Ectodermal cell (in vitro differentiated cells): ENCODE measurements at regions not wholly inside any gene's neighbourhood (a gene's known extent, or its start where the extent isn't known, plus 50 kb on each side); places are given as distances from the start of the nearest gene placed in this dataset.

Source experiments
- H3K27ac ChIP-seq: 2 replicates; pipeline ENCODE4 v1.7.0; 2013; ENCODE audit warnings: mild to moderate bottlenecking, low read depth, low read length; ENCODE audit not compliant: insufficient read depth, poor library complexity, severe bottlenecking
- H3K27me3 ChIP-seq: 2 replicates; pipeline ENCODE4 v1.7.0; 2013; ENCODE audit warnings: mild to moderate bottlenecking, low read length; ENCODE audit not compliant: insufficient read depth, control insufficient read depth, poor library complexity, severe bottlenecking
- H3K36me3 ChIP-seq: one replicate; pipeline ENCODE4 v1.7.0; 2013; ENCODE audit warnings: low read length; ENCODE audit not compliant: control insufficient read depth, insufficient read depth
- H3K4me1 ChIP-seq: one replicate; pipeline ENCODE4 v1.7.0; 2013; ENCODE audit warnings: low read length; ENCODE audit not compliant: control insufficient read depth, insufficient read depth
- H3K4me3 ChIP-seq: 2 replicates; pipeline ENCODE4 v1.7.0; 2013; ENCODE audit warnings: low read depth, low read length, control low read depth; ENCODE audit not compliant: insufficient read depth
- H3K9me3 ChIP-seq: 2 replicates; pipeline ENCODE4 v1.7.0; 2013; ENCODE audit warnings: mild to moderate bottlenecking, low read length, moderate library complexity; ENCODE audit not compliant: control insufficient read depth
- WGBS, 2 experiments: methylation state at CpG; one replicate each; pipeline ENCODE4 v1.1.7; 2013; ENCODE audit warnings: missing lambda C conversion rate in 2 of 2; 5-methylcytosine and 5-hydroxymethylcytosine counted together

- H3K27me3 ChIP-seq: no peaks in the 10 kb centered on the region
- H3K27ac ChIP-seq: no peak overlapping the region
- WGBS, 2 experiments: 79 to 87% methylated on average over 3 of the region's 3 CpGs
- no peaks in the 10 kb centered on the region for H3K9me3 ChIP-seq
- no peaks in the 10 kb centered on the region for H3K36me3 ChIP-seq
- H3K4me3 ChIP-seq: no peak overlapping the region
- H3K4me1 ChIP-seq: no peaks in the 10 kb centered on the region
Measured at GRCh38 chr5:63820577-63820976, 141.7 kb downstream of the HTR1A start.

GRCh38 chr5:63812693-63813092 lies 149.6 kb downstream of the HTR1A start:
- Histone ChIP-seq H3K27ac (no peak overlapping the region), H3K4me1 (no peaks in the 10 kb centered on the region)
- 92 to 94% methylated on average over 3 of the region's 3 CpGs for WGBS, 2 experiments

DNA sequence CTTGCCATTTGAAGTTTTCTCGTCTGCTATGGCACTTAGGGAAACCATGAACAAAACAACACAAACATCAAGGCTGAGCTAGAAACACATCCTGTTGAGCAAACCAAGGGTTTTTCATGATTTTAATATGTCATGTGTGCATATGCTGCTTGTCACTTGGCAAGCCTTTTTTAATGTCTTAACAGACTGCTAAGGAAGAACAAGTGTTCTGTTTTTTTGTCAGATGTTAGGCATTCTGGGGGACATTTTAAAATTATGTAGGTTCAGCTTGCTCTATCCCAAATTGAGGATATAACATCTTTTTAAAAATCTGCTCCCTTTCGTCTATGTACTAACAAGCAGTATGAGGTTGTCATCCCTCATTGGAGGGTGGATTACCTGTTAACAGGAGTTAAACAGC lies 150.3 kb downstream of the HTR1A start:
- Histone ChIP-seq H3K27me3 (no peaks in the 10 kb centered on the region), H3K9me3 (no peaks in the 10 kb centered on the region), H3K36me3 (no peaks in the 10 kb centered on the region), H3K4me1 (no peaks in the 10 kb centered on the region), H3K27ac (no peak overlapping the region), H3K4me3 (no peak overlapping the region)
- WGBS, 2 experiments: 83 to 100% methylated on average over 2 of the region's 2 CpGs

More at GRCh38 chr5:63812693-63813092, 149.6 kb downstream of the HTR1A start:
- Histone ChIP-seq H3K36me3 (no peaks in the 10 kb centered on the region), H3K4me3 (no peak overlapping the region), H3K9me3 (no peaks in the 10 kb centered on the region), H3K27me3 (no peaks in the 10 kb centered on the region)

GRCh38 chr5:63811286-63811685 lies 151.0 kb downstream of the HTR1A start:
- WGBS, 2 experiments: 100% methylated on average over 1 to 2 of the region's 2 CpGs
- H3K27ac ChIP-seq: no peak overlapping the region
- no peaks in the 10 kb centered on the region for H3K36me3 ChIP-seq
- H3K4me3 ChIP-seq: no peak overlapping the region
- no peaks in the 10 kb centered on the region for H3K27me3 ChIP-seq
- no peaks in the 10 kb centered on the region for H3K4me1 ChIP-seq
- no peaks in the 10 kb centered on the region for H3K9me3 ChIP-seq

DNA sequence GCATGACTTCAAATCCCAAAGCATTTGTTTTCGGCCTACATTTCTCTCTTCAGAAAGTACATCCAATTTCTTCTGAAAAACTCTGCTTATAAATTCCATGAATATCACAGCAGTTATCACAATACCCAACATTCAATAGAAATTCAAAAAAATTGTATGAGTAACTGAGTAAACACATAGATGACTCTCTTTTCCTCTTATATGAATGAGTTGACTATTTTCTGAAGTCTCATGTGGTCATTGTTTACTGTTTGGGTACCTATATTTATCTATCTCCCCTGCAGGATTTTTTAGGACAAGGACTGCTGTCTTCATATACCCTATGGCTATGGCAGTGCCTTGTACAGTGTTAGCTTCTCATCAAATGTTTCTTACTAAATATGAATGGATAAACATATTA lies 157.1 kb downstream of the HTR1A start:
- Histone ChIP-seq H3K27ac (no peak overlapping the region), H3K27me3 (no peaks in the 10 kb centered on the region), H3K9me3 (no peaks in the 10 kb centered on the region), H3K4me1 (no peaks in the 10 kb centered on the region), H3K4me3 (no peak overlapping the region), H3K36me3 (no peaks in the 10 kb centered on the region)
- 88 to 91% methylated on average over 1 of the region's 1 CpG for WGBS, 2 experiments

- no peaks in the 10 kb centered on the region for H3K4me1 ChIP-seq
- no peak overlapping the region for H3K27ac ChIP-seq
- H3K4me3 ChIP-seq: no peak overlapping the region
- no peaks in the 10 kb centered on the region for H3K36me3 ChIP-seq
- 75 to 90% methylated on average over 1 of the region's 1 CpG for WGBS, 2 experiments
- no peaks in the 10 kb centered on the region for H3K9me3 ChIP-seq
- H3K27me3 ChIP-seq: no peaks in the 10 kb centered on the region
Measured at GRCh38 chr5:63803165-63803564, 159.1 kb downstream of the HTR1A start.

- 87 to 94% methylated on average over 2 of the region's 2 CpGs for WGBS, 2 experiments
- Histone ChIP-seq H3K27ac (no peak overlapping the region), H3K4me1 (no peaks in the 10 kb centered on the region), H3K27me3 (no peaks in the 10 kb centered on the region), H3K4me3 (no peak overlapping the region), H3K36me3 (no peaks in the 10 kb centered on the region), H3K9me3 (no peaks in the 10 kb centered on the region)
Measured at GRCh38 chr5:63794979-63795378, 167.3 kb downstream of the HTR1A start.

- no peaks in the 10 kb centered on the region for H3K4me1 ChIP-seq
- H3K4me3 ChIP-seq: no peak overlapping the region
- H3K27ac ChIP-seq: no peak overlapping the region
- no peaks in the 10 kb centered on the region for H3K36me3 ChIP-seq
- H3K27me3 ChIP-seq: no peaks in the 10 kb centered on the region
- no peaks in the 10 kb centered on the region for H3K9me3 ChIP-seq
Measured at GRCh38 chr5:63794296-63794695, 167.9 kb downstream of the HTR1A start.

GRCh38 chr5:63774939-63775338 lies 187.3 kb downstream of the HTR1A start:
- WGBS, 2 experiments: 96% methylated on average over 1 of the region's 1 CpG
- no peaks in the 10 kb centered on the region for H3K9me3 ChIP-seq
- no peak overlapping the region for H3K27ac ChIP-seq
- H3K27me3 ChIP-seq: no peaks in the 10 kb centered on the region
- no peak overlapping the region for H3K4me3 ChIP-seq
- H3K4me1 ChIP-seq: no peaks in the 10 kb centered on the region
- H3K36me3 ChIP-seq: no peaks in the 10 kb centered on the region

DNA sequence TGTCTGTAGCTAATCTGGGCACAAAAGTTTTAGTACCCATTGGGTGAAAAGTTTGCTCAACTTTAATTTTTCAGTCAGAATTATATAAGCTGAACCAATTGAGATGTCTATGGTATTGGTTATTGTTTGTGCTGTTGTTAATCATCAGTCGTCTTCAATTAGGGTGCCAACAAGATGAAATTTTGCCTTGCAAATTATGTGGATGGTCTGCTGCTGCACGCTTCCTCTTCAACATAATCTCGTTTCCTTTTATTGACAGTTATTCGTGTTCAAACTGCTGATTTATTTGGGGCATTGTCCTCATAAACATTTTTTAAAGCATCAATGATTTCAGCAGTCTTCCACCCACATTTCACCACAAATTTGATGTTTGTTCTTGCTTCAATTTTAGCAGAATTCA lies 194.0 kb downstream of the HTR1A start:
- whole genome bisulfite sequencing, 2 experiments: 92 to 97% methylated on average over 4 of the region's 4 CpGs
- no peak overlapping the region for H3K27ac ChIP-seq
- H3K27me3 ChIP-seq: no peaks in the 10 kb centered on the region
- no peaks in the 10 kb centered on the region for H3K36me3 ChIP-seq
- no peak overlapping the region for H3K4me3 ChIP-seq
- no peaks in the 10 kb centered on the region for H3K9me3 ChIP-seq
- no peaks in the 10 kb centered on the region for H3K4me1 ChIP-seq

DNA sequence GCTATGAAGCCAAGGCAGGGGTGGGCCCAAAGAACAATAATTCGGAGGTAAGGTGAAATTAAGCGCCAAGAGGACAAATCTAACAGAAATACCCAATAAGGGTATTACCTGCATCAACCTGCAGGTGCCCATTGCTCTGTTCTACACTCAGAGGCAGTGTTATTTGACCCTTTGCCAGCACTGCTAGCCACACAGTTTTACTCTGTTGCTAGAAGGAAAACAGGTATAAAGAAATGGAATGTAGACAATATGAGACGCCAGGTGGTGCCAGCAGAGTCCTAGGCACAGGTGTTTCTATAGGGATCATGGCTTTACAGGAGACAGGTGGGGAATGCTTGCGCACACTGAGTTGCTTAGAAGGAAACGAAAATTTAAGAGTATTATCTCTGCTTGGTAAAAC lies 201.3 kb downstream of the HTR1A start:
- WGBS, 2 experiments: 95 to 96% methylated on average over 4 of the region's 5 CpGs
- no peaks in the 10 kb centered on the region for H3K4me1 ChIP-seq
- H3K4me3 ChIP-seq: no peak overlapping the region
- H3K9me3 ChIP-seq: no peaks in the 10 kb centered on the region
- no peaks in the 10 kb centered on the region for H3K36me3 ChIP-seq
- no peaks in the 10 kb centered on the region for H3K27me3 ChIP-seq
- H3K27ac ChIP-seq: no peak overlapping the region
